Islet of Langerhans (tissue), 1 donor: ENCODE measurements at regions not wholly inside any gene's neighbourhood (a gene's known extent, or its start where the extent isn't known, plus 50 kb on each side); places are given as distances from the start of the nearest gene placed in this dataset.

Experiments used
- FAIRE-seq: peaks from one replicate; lab custom pipeline; 2011; peaks lifted over from hg19 to GRCh38; lab: Jason Lieb, UNC

DNA sequence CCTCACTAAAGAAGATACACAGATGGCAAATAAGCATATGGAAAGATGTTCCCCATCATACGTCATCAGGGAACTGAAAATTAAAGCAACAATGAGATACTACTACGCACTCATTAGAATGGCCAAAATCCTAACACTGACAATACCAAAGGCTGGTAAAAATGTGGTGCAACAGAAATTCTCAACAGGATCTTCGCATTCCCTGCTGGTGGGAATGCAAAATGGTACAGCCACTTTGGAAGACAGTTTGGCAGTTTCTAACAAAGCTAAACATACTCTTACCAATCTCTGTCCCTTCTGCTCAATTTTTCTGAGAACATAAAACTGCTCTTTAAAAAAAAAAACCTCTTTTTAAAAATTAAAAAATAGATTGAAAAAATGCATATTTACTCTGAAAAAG is 300.2 kb downstream of the FBXW7 start:
- no peak for FAIRE-seq

- no peak for FAIRE-seq
Measured at GRCh38 chr4:152234571-152234970, 301.3 kb downstream of the FBXW7 start.

- no peak for FAIRE-seq
Measured at GRCh38 chr4:152232271-152232670, 303.6 kb downstream of the FBXW7 start.

- FAIRE-seq: no peak
Measured at GRCh38 chr4:152229782-152230289, 306.1 kb downstream of the FBXW7 start.

GRCh38 chr4:152225680-152226079 is 310.2 kb downstream of the FBXW7 start:
- FAIRE-seq: no peak

- no peak for FAIRE-seq
Measured at GRCh38 chr4:152224721-152225420, 311.0 kb downstream of the FBXW7 start.

DNA sequence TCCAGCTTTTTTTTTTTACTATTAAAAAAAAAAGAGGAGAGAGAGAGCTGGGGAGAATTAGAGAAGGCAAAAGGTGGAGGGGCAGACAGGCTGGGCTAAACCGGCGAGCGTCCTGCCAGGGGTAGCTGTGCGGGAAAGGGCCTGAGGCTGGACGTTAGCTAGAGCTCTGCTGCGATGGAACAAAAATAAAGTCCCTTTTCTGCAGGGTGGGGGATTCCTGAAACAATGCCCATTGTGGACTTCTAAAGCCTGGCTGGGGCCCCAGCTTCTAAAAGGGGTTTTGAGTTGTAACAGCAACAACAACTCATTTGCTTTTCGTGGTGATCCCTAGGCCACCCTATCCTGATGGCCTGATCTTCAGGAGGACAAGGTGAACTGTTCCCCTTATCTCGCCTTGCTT is 311.7 kb downstream of the FBXW7 start:
- FAIRE-seq: no peak

DNA sequence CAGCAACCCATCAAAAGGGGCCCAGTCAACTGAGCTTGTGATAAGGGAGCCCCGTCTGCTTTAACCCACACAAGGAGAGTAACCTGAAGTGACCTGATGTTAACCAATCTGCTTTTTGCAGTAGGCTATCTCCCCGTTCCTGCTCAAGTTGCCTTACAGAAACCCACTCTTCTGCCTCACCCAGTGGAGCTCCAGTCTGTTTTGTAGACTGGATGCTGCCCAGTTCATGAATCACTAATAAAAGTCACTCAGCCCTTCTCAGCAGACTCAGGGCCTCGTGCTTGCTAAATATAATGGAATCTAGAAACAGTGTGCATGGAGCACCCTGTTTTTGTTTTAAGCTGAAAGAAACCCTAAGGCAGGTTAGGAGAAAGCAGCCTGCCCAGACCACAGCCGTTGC is 312.3 kb downstream of the FBXW7 start:
- no peak for FAIRE-seq

GRCh38 chr4:152221816-152222516 is 313.9 kb downstream of the FBXW7 start:
- no peak for FAIRE-seq

DNA sequence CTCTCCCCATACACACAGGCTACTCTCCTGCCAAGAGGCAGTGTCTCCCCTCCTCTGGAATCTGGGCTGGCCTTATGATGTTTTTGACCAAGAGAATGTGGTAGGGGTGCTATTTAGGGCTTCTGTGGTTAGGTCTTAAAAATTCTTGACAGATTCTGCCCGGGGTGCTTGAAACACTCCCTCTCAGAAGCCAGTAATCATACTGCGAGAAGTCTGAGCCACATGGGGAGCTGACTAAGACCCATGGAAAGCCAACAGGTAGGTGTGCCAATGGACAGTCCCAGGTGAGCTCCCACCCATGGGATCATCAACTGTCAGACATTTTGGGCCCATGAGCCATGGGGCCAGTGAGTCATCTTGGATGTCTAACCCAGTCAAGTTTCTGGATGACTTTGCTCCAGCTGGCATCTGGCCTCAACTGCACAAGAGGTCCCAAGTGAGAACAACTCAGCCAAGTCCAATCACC is 315.7 kb downstream of the FBXW7 start:
- FAIRE-seq: no peak

- FAIRE-seq: no peak
Measured at GRCh38 chr4:152218576-152218975, 317.3 kb downstream of the FBXW7 start.

DNA sequence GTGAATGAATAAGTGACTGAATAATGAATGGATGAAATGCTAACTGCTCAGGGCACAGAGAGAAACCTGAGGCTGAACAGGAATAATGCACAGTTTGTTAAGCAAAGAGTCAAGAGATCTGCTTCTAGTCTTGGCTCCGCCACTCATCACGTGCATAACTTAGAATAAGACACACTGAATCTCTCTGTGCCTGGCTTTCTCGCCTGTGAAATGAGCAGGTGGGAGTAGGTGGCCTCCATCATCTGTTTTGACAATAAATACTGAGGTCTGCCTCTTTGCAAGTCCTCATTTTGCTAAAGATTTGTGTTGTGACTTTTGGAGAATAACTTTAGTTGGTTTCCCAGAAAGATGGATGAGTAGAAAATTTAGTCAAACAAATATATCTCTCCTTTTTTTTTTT is 318.0 kb downstream of the FBXW7 start:
- no peak for FAIRE-seq

DNA sequence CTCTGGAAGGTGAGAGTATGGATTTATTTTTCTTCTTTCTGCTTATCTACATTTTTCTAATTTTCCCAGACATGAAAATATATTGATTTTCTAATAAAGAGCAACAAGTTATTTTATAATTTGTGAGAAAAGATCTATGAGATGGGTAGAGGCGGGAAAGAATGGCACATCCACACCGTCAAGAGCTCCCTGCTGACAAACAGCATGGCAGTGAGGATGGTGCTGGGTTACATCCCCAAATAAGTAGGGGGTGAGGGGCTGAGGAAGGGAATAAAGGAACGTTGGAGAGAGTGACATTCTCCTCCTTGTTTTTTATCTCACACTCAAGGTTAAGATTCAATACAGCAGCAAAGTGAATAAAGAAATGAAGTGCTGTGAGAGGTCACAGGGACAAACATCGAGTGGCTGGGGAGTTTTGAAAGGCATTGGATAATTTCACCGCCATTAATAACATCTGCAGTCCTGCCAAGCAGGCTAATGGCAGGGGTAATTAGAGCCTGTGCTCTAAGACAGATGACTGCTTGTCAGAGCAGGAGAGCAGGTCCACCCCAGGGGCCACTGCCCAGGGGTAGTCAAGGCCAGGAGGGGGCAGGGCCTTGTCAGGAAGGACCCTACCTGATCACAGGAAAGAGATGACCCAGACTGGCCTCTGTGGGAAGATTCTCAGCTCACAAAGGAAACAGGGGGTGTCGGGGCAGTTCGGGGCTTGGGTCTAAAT is 323.8 kb downstream of the FBXW7 start:
- no peak for FAIRE-seq

DNA sequence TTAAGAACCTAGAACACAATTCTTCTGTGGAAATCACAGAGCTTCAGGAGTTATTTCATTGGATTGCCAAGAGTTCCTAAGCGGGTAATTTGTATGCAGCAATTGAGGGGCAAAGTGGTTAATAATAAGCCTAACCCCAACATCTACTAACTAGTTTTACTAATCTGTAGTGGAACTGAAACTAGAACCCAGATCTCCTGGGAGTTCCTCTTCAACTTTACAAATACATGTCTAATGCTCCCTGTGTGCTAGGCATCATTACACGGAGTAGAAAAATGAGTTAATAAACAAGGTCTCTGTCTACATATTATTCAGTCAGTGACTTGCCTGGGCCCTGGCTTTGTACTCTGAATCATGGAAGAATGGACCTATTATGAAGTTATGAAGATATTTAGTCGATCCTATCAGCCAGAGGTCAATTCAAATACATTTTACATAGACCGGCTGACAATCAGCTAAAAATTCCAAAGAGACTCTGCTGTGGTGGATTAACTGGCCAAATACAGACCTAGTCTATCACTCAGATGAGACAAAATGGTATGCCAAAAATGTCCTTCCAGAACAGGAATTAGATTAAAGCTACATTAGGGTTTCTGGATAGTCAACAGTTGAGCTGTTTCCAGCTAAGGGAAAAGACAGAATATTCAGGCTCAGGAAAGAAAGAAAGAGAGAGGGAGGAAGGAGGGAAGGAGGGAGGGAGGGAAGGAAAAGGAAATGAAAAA is 326.0 kb downstream of the FBXW7 start:
- no peak for FAIRE-seq

- no peak for FAIRE-seq
Measured at GRCh38 chr4:152207378-152207720, 328.5 kb downstream of the FBXW7 start.

DNA sequence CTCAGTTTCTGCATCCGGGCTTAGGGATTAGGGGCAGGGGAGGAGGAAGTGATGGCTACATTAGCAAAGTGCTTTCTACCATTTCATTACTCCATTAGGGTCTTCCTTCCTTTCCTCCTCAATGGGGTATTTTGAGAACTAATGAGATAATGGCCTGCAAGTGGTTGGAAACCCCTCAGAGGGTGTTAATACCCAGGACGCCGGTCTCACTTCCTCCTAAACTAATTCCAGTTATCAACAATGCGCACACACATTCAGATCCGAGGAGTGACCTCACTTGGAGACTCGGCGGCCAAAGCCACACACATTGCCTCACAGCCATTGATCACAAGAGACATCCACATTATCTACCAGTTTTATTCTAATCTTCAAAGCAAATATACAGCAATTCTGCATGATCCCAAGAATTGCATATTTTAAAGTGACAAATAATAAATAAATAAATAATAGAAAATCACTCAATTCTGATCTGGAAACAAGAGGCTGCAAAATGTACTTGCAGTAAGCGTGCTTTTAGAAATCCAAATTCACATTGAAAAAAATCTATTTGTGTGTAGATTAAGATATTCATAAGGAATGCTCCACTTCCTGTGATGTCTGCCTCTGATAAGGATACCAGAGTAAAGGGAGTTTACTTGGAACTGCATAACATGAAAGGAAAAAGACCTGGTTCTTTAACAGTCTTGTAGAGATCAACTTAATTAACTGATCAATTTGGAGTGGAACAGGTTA is 329.1 kb downstream of the FBXW7 start:
- FAIRE-seq: no peak

GRCh38 chr4:152206185-152206584 is 329.7 kb downstream of the FBXW7 start:
- FAIRE-seq: no peak

GRCh38 chr4:152202415-152202814 is 333.5 kb downstream of the FBXW7 start:
- no peak for FAIRE-seq

GRCh38 chr4:152200511-152201333 is 335.2 kb downstream of the FBXW7 start:
- FAIRE-seq: no peak

- FAIRE-seq: no peak
Measured at GRCh38 chr4:152197211-152197610, 338.7 kb downstream of the FBXW7 start.

GRCh38 chr4:152195888-152196287 is 340.0 kb downstream of the FBXW7 start:
- FAIRE-seq: no peak
